K562 (cell line): ENCODE measurements at regions not wholly inside any gene's neighbourhood (a gene's known extent, or its start where the extent isn't known, plus 50 kb on each side); places are given as distances from the start of the nearest gene placed in this dataset.
A peak's percentile ranks its signal among the peaks of the same experiment; 100 is the strongest.

Experiments
- ATAC-seq: fragments of 200-7000 bp; cut with Tn5 transposase; 3 replicates; pipeline ENCODE4 v1.9.1; 2020; ENCODE audit warnings: moderate library complexity
- BruUV-seq: library from RNA; stranded (reverse); fragments of 400-500 nt; replicated peaks from 2 replicates; lab custom pipeline; 2021; lab: Mats Ljungman, UMichigan
- CTCF ChIA-PET: fragments of 300-600 bp; formaldehyde crosslinking; extraction: SDS; loops from one replicate; lab custom pipeline; 2021; ENCODE audit warnings: low intra/inter-chr PET ratio; lab: Yijun Ruan, JAX
- POLR2A ChIA-PET: fragments of 300-600, 350-650 bp; sonication (Branson Sonifier 250); formaldehyde crosslinking; extraction: SDS; loops from one replicate; lab custom pipeline; 2021; ENCODE audit warnings: antibody characterized with exemption, inconsistent platforms; lab: Yijun Ruan, JAX
- DNase-seq, 4 experiments: peaks; one replicate each; pipeline versions ENCODE4 v3.0.0 to v3.0.0-alpha.2; 2011 to 2018; ENCODE audit warnings: low spot score in 3 of 4, mixed read lengths in 3 of 4; ENCODE audit errors: extremely low read depth in 1 of 4
- FAIRE-seq: peaks from 2 replicates; lab custom pipeline; 2011; peaks lifted over from hg19 to GRCh38; lab: Jason Lieb, UNC
- H2AFZ ChIP-seq: 2 replicates; pipeline ENCODE4 v1.6.0; 2011; ENCODE audit warnings: low read depth, low read length, control low read depth, inconsistent platforms
- H3K27ac ChIP-seq: fragments of 200-600 bp; 3 replicates; pipeline ENCODE4 v1.8.0; 2011; ENCODE audit warnings: low read depth, mild to moderate bottlenecking, control low read depth, inconsistent platforms, low read length, moderate library complexity, mixed read lengths; ENCODE audit errors: extremely low read depth
- H3K27me3 ChIP-seq, 2 experiments: fragments of 300-600 bp in 1 of 2; 2 replicates in 1 of 2; 3 replicates in 1 of 2; pipeline versions ENCODE4 v1.6.0 to v1.8.0; 2011; ENCODE audit warnings: inconsistent platforms in 2 of 2, low read length in 2 of 2, mild to moderate bottlenecking in 1 of 2, mixed read lengths in 1 of 2, moderate library complexity in 1 of 2; ENCODE audit not compliant: control insufficient read depth in 2 of 2, insufficient read depth in 2 of 2
- H3K36me3 ChIP-seq: fragments of 300-600 bp; 3 replicates; pipeline ENCODE4 v1.8.0; 2011; ENCODE audit warnings: mild to moderate bottlenecking, low read length, inconsistent platforms; ENCODE audit not compliant: control insufficient read depth, insufficient read depth
- H3K4me1 ChIP-seq, 2 experiments: fragments of 200-600 bp in 1 of 2; replicated peaks in 1 of 2; 2 replicates in 1 of 2; 3 replicates in 1 of 2; pipeline versions ENCODE4 v1.5.1 to v1.8.0; 2011; ENCODE audit warnings: inconsistent platforms in 2 of 2, low read length in 2 of 2, mild to moderate bottlenecking in 1 of 2, mixed read lengths in 1 of 2, moderate library complexity in 1 of 2; ENCODE audit not compliant: control insufficient read depth in 2 of 2, insufficient read depth in 2 of 2
- H3K4me2 ChIP-seq: 2 replicates; pipeline ENCODE4 v1.6.1; 2011; ENCODE audit warnings: low read length, control low read depth, inconsistent platforms, mixed read lengths; ENCODE audit not compliant: insufficient read depth
- H3K4me3 ChIP-seq: fragments of 200-600 bp; sonication (generic), shearing (Covaris generic); 2 replicates; pipeline ENCODE4 v1.5.1; 2016; ENCODE audit warnings: control low read depth, inconsistent platforms
- H3K79me2 ChIP-seq: fragments of 200-600 bp; 3 replicates; pipeline ENCODE4 v1.8.0; 2011; ENCODE audit warnings: low read length, inconsistent platforms; ENCODE audit not compliant: control insufficient read depth, insufficient read depth
- H3K9ac ChIP-seq, 2 experiments: 2 replicates each; pipeline versions ENCODE4 v1.6.0 to v1.6.1; 2011; ENCODE audit warnings: low read depth in 2 of 2, low read length in 2 of 2, control low read depth in 1 of 2, inconsistent platforms in 1 of 2, mild to moderate bottlenecking in 1 of 2, mixed read lengths in 1 of 2; ENCODE audit not compliant: insufficient read depth in 1 of 2
- H3K9me1 ChIP-seq: one replicate; pipeline ENCODE4 v1.6.0; 2011; ENCODE audit warnings: inconsistent platforms, mild to moderate bottlenecking, low read length, moderate library complexity; ENCODE audit not compliant: control insufficient read depth, insufficient read depth
- H3K9me3 ChIP-seq: replicated peaks from 2 replicates; pipeline ENCODE4 v1.5.1; 2011; ENCODE audit warnings: low read depth, low read length, inconsistent platforms; ENCODE audit not compliant: control insufficient read depth, insufficient read depth
- H4K20me1 ChIP-seq: replicated peaks from 2 replicates; pipeline ENCODE4 v1.6.1; 2011; ENCODE audit warnings: low read length, inconsistent platforms, mixed read lengths; ENCODE audit not compliant: control insufficient read depth, insufficient read depth
- ERF ChIP-seq: fragments of 450-650 bp; formaldehyde crosslinking; IDR thresholded peaks from 2 replicates; pipeline ENCODE4 v1.4.0; 2020; ENCODE audit warnings: mild to moderate bottlenecking, mixed read lengths
- WGBS: fragments of 100-300 bp; shearing (Covaris generic); methylation state at CpG from one replicate; pipeline ENCODE4 v1.1.6; 2016; ENCODE audit warnings: low coverage, mixed read lengths; ENCODE audit not compliant: insufficient coverage; ENCODE audit errors: missing lambda C conversion rate; 5-methylcytosine and 5-hydroxymethylcytosine counted together
- in situ Hi-C: fragments of 300-500 bp; cut with MboI; formaldehyde crosslinking; loops from 4 replicates; pipeline ENCODE4 v1.15.0; 2018; ENCODE audit warnings: inconsistent platforms, mixed read lengths
- intact Hi-C: fragments of 100-400 bp; cut with micrococcal nuclease; formaldehyde crosslinking; loops from 2 replicates; pipeline ENCODE4 v1.14.2; 2022
- TF ChIP-seq, protein P1 (sequence below): sonication (generic); formaldehyde crosslinking; IDR thresholded peaks from 2 replicates; pipeline ENCODE4 v1.5.0; 2020; ENCODE audit warnings: missing genetic modification reagents
- TF ChIP-seq, protein P2 (sequence below): sonication (generic); formaldehyde crosslinking; IDR thresholded peaks from 2 replicates; pipeline ENCODE4 v1.9.0; 2022; ENCODE audit warnings: mild to moderate bottlenecking, missing genetic modification reagents
- TF ChIP-seq, protein P3 (sequence below): sonication (generic); formaldehyde crosslinking; IDR thresholded peaks from 2 replicates; pipeline ENCODE4 v1.9.0; 2022; ENCODE audit warnings: mild to moderate bottlenecking, missing genetic modification reagents
- TF ChIP-seq, protein P4 (sequence below): fragments of 450-650 bp; formaldehyde crosslinking; IDR thresholded peaks from 2 replicates; pipeline ENCODE4 v1.4.0; 2020; ENCODE audit warnings: mild to moderate bottlenecking, mixed read lengths

DNA sequence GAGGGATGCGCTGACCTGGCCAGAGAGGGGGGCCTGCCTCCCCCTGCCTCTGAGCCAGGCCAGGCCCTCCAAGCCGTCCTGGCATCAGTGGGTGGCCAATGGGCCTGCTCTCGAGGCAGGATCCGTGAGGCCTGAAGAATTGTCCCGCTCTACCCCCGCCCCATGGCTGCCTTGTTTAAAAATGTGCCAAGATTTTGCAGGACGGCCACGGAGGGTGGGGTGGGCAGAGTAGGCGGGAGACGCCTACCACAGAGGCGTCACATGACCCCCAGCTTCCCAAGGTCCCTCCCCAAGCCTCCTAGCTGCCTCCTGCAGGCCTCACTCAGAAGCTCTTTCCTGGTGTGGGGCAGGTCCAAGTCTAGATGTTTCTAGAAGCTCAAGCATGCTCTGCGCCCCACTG lies 69.5 kb downstream of the ENGASE start:
- FAIRE-seq (no peak), DNase-seq (no peak), ATAC-seq (peak; percentile 55)
- Histone ChIP-seq H3K4me2 (no peak overlapping the region), H3K4me1 (peaks cover 0 to 6% of the 10 kb centered on the region in 2 experiments; a peak in 2 of 5 replicates), H3K36me3 (no peaks in the 10 kb centered on the region), H3K27ac (no peak overlapping the region), H3K9me1 (no peaks in the 10 kb centered on the region), H3K9ac (no peak overlapping the region; a peak in 1 of 4 replicates), H3K79me2 (no peaks in the 10 kb centered on the region), H3K4me3 (no peak overlapping the region), H3K9me3 (no peaks in the 10 kb centered on the region), H3K27me3 (peaks cover 7 to 56% of the 10 kb centered on the region in 2 experiments; a peak in 4 of 5 replicates), H2AFZ (no peak overlapping the region), H4K20me1 (peaks cover 7% of the 10 kb centered on the region; the same call in 1 of the 2 replicates)
- WGBS: 2% methylated on average over 8 of the region's 12 CpGs
- POLR2A ChIA-PET: interaction anchor here (0.6 kb wide), 1 partner anchor 556 kb away, joined by 3 read pairs; no protein-coding TSS in a partner anchor
- BruUV-seq: no TSS peak
- TF ChIP-seq, protein P1, sequence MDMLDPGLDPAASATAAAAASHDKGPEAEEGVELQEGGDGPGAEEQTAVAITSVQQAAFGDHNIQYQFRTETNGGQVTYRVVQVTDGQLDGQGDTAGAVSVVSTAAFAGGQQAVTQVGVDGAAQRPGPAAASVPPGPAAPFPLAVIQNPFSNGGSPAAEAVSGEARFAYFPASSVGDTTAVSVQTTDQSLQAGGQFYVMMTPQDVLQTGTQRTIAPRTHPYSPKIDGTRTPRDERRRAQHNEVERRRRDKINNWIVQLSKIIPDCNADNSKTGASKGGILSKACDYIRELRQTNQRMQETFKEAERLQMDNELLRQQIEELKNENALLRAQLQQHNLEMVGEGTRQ (CRISPR knock-in tag): peak; percentile 44; the same call in 1 of the 2 replicates
- no peak for TF ChIP-seq ERF (CRISPR knock-in tag)
- TF ChIP-seq, protein P2, sequence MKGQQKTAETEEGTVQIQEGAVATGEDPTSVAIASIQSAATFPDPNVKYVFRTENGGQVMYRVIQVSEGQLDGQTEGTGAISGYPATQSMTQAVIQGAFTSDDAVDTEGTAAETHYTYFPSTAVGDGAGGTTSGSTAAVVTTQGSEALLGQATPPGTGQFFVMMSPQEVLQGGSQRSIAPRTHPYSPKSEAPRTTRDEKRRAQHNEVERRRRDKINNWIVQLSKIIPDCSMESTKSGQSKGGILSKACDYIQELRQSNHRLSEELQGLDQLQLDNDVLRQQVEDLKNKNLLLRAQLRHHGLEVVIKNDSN (CRISPR knock-in tag): peak; percentile 50; the same call in 1 of the 2 replicates
- TF ChIP-seq, protein P3, sequence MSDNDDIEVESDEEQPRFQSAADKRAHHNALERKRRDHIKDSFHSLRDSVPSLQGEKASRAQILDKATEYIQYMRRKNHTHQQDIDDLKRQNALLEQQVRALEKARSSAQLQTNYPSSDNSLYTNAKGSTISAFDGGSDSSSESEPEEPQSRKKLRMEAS (CRISPR knock-in tag): no peak
- TF ChIP-seq, protein P4, sequence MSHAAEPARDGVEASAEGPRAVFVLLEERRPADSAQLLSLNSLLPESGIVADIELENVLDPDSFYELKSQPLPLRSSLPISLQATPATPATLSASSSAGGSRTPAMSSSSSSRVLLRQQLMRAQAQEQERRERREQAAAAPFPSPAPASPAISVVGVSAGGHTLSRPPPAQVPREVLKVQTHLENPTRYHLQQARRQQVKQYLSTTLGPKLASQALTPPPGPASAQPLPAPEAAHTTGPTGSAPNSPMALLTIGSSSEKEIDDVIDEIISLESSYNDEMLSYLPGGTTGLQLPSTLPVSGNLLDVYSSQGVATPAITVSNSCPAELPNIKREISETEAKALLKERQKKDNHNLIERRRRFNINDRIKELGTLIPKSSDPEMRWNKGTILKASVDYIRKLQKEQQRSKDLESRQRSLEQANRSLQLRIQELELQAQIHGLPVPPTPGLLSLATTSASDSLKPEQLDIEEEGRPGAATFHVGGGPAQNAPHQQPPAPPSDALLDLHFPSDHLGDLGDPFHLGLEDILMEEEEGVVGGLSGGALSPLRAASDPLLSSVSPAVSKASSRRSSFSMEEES (CRISPR knock-in tag): 0 out of 2 replicates have a peak, but pooled peaks have one; percentile 8
- CTCF ChIA-PET: no interaction called here
- in situ Hi-C loops (no loop called here), intact Hi-C loops (no loop called here)
